HCT116 (cell line): ENCODE measurements at regions not wholly inside any gene's neighbourhood (a gene's known extent, or its start where the extent isn't known, plus 50 kb on each side); places are given as distances from the start of the nearest gene placed in this dataset.

ENCODE experiments used
- ATAC-seq: fragments of 200-7000 bp; cut with Tn5 transposase; 2 replicates; pipeline ENCODE4 v1.9.1; 2020; ENCODE audit warnings: mild to moderate bottlenecking, moderate library complexity
- BruUV-seq: library from RNA; stranded (reverse); fragments of 400-500 nt; replicated peaks from 2 replicates; lab custom pipeline; 2021; lab: Mats Ljungman, UMichigan
- CTCF ChIA-PET: fragments of 300-600 bp; sonication (Branson Sonifier 250); formaldehyde crosslinking; loops from one replicate; lab custom pipeline; 2021; ENCODE audit warnings: antibody characterized with exemption; lab: Charles Lee
- POLR2A ChIA-PET: fragments of 300-600, 350-600 bp; sonication (Branson Sonifier 250); formaldehyde crosslinking; loops from one replicate; lab custom pipeline; 2021; ENCODE audit warnings: antibody characterized with exemption; lab: Charles Lee
- RAD21 ChIA-PET, 2 experiments: fragments of 300-600 bp; sonication (Branson Sonifier 250); formaldehyde crosslinking; loops; one replicate each; lab custom pipeline; 2023; ENCODE audit warnings: low total read pairs in 2 of 2; ENCODE audit not compliant: uncharacterized antibody in 2 of 2, unreplicated experiment in 2 of 2, low non-redundant PET in 1 of 2; lab: Charles Lee
- DNase-seq: peaks from one replicate; pipeline ENCODE4 v3.0.0-alpha.2; 2010; ENCODE audit warnings: low read depth, low spot score
- H2AFZ ChIP-seq: fragments of 200-600 bp; shearing (Covaris generic), sonication (generic); 2 replicates; pipeline ENCODE4 v1.6.1; 2017; ENCODE audit warnings: low read depth, mixed run types, mixed read lengths, antibody characterized with exemption, low read length; ENCODE audit not compliant: poor library complexity, severe bottlenecking
- H3K27ac ChIP-seq: 2 replicates; pipeline ENCODE4 v1.5.1; 2012; ENCODE audit warnings: low read depth, low read length
- H3K27me3 ChIP-seq: fragments of 200-600 bp; sonication (generic); 2 replicates; pipeline ENCODE4 v1.6.1; 2016; ENCODE audit warnings: mixed run types, low read length, mixed read lengths; ENCODE audit not compliant: insufficient read depth
- H3K36me3 ChIP-seq, 2 experiments: fragments of 200-500 bp in 1 of 2; fragments of 200-600 bp in 1 of 2; sonication (Bioruptor generic) in 1 of 2; sonication (generic) in 1 of 2; 2 replicates each; pipeline versions ENCODE4 v1.5.1 to v1.6.1; 2014 to 2016; ENCODE audit warnings: low read length in 2 of 2, inconsistent platforms in 1 of 2, mixed read lengths in 1 of 2, mixed run types in 1 of 2; ENCODE audit not compliant: insufficient read depth in 2 of 2, control insufficient read depth in 1 of 2
- H3K4me1 ChIP-seq, 2 experiments: fragments of 200-600 bp in 1 of 2; sonication (generic) in 1 of 2; 2 replicates each; pipeline versions ENCODE4 v1.5.1 to v1.6.1; 2012 to 2017; ENCODE audit warnings: low read length in 2 of 2, inconsistent platforms in 1 of 2, mild to moderate bottlenecking in 1 of 2, mixed read lengths in 1 of 2, mixed run types in 1 of 2, moderate library complexity in 1 of 2; ENCODE audit not compliant: insufficient read depth in 2 of 2, control insufficient read depth in 1 of 2
- H3K4me2 ChIP-seq: fragments of 200-600 bp; sonication (generic); 2 replicates; pipeline ENCODE4 v1.6.1; 2017; ENCODE audit warnings: mixed run types, low read length, mixed read lengths
- H3K4me3 ChIP-seq, 2 experiments: fragments of 200-600 bp in 1 of 2; sonication (generic) in 1 of 2; replicated peaks in 1 of 2; 2 replicates each; pipeline ENCODE4 v1.5.1; 2011 to 2016; ENCODE audit warnings: low read length in 2 of 2, control low read depth in 1 of 2, low read depth in 1 of 2, mild to moderate bottlenecking in 1 of 2, mixed read lengths in 1 of 2, mixed run types in 1 of 2
- H3K79me2 ChIP-seq: fragments of 200-600 bp; sonication (generic); 2 replicates; pipeline ENCODE4 v1.6.1; 2017; ENCODE audit warnings: mild to moderate bottlenecking, mixed run types, low read length, moderate library complexity, mixed read lengths; ENCODE audit not compliant: insufficient read depth
- H3K9ac ChIP-seq: fragments of 200-600 bp; sonication (generic); 2 replicates; pipeline ENCODE4 v1.6.1; 2016; ENCODE audit warnings: low read length, mixed read lengths
- H3K9me2 ChIP-seq: fragments of 200-600 bp; sonication (generic), shearing (Covaris generic); 2 replicates; pipeline ENCODE4 v1.6.1; 2017; ENCODE audit warnings: mixed run types, mild to moderate bottlenecking, moderate library complexity; ENCODE audit not compliant: insufficient read depth
- H3K9me3 ChIP-seq, 2 experiments: fragments of 200-500 bp in 1 of 2; fragments of 200-600 bp in 1 of 2; sonication (Bioruptor generic) in 1 of 2; sonication (generic) in 1 of 2; 2 replicates each; pipeline ENCODE4 v1.6.1; 2014 to 2017; ENCODE audit warnings: low read length in 2 of 2, mixed read lengths in 2 of 2, inconsistent platforms in 1 of 2, low read depth in 1 of 2, mild to moderate bottlenecking in 1 of 2, mixed run types in 1 of 2, moderate library complexity in 1 of 2; ENCODE audit not compliant: control insufficient read depth in 1 of 2, insufficient read depth in 1 of 2
- H4K20me1 ChIP-seq: fragments of 200-600 bp; sonication (generic), shearing (Covaris generic); 2 replicates; pipeline ENCODE4 v1.6.1; 2017; ENCODE audit warnings: mixed run types, mild to moderate bottlenecking, moderate library complexity; ENCODE audit not compliant: insufficient read depth
- ATF3 ChIP-seq: IDR thresholded peaks from 2 replicates; pipeline ENCODE4 v1.6.1; 2012
- CEBPB ChIP-seq: IDR thresholded peaks from 2 replicates; pipeline ENCODE4 v1.6.1; 2012; ENCODE audit warnings: low read depth
- EGR1 ChIP-seq: IDR thresholded peaks from 2 replicates; pipeline ENCODE4 v1.6.1; 2012; ENCODE audit warnings: low read depth
- ELF1 ChIP-seq: IDR thresholded peaks from 2 replicates; pipeline ENCODE4 v1.6.1; 2012; ENCODE audit warnings: low read depth, borderline replicate concordance
- EZH2 ChIP-seq: fragments of 200-600 bp; sonication (generic); IDR thresholded peaks from 2 replicates; pipeline ENCODE4 v1.6.1; 2017; ENCODE audit warnings: antibody characterized with exemption, mixed run types
- EZH2phosphoT487 ChIP-seq: fragments of 200-600 bp; IDR thresholded peaks from 2 replicates; pipeline ENCODE4 v1.6.1; 2018; ENCODE audit warnings: antibody characterized with exemption, borderline replicate concordance
- FOSL1 ChIP-seq: IDR thresholded peaks from 2 replicates; pipeline ENCODE4 v1.6.1; 2012; ENCODE audit warnings: low read depth
- POLR2A ChIP-seq: IDR thresholded peaks from 2 replicates; pipeline ENCODE4 v1.7.0; 2011; ENCODE audit warnings: borderline replicate concordance; ENCODE audit not compliant: insufficient read depth, insufficient read length; ENCODE audit errors: extremely low read depth
- RAD21 ChIP-seq: IDR thresholded peaks from 2 replicates; pipeline ENCODE4 v1.6.1; 2012; ENCODE audit warnings: low read depth, mild to moderate bottlenecking
- SIN3A ChIP-seq: IDR thresholded peaks from 2 replicates; pipeline ENCODE4 v1.6.1; 2012; ENCODE audit warnings: low read depth
- YY1 ChIP-seq: IDR thresholded peaks from 2 replicates; pipeline ENCODE4 v1.6.1; 2011; ENCODE audit warnings: low read length, low read depth, moderate library complexity, mild to moderate bottlenecking; ENCODE audit not compliant: insufficient replicate concordance; ENCODE audit errors: extremely low read depth
- ZFX ChIP-seq: fragments of 450-650 bp; IDR thresholded peaks from 2 replicates; pipeline ENCODE4 v1.6.1; 2017
- ZNF274 ChIP-seq: fragments of 200-500 bp; sonication (Bioruptor generic); IDR thresholded peaks from 2 replicates; pipeline ENCODE4 v1.6.1; 2014; ENCODE audit warnings: mild to moderate bottlenecking, low read depth, low read length, inconsistent platforms
- intact Hi-C: fragments of 100-400 bp; cut with micrococcal nuclease; formaldehyde crosslinking; loops from 2 replicates; pipeline ENCODE4 v1.10.0; 2022
- TF ChIP-seq, protein P1 (sequence below): IDR thresholded peaks from 2 replicates; pipeline ENCODE4 v1.6.1; 2012
- TF ChIP-seq, protein P2 (sequence below), 3 experiments: fragments of 200-600 bp in 1 of 3; sonication (generic) in 1 of 3; IDR thresholded peaks in 2 of 3; conservative IDR thresholded peaks in 1 of 3; 2 replicates each; pipeline ENCODE4 v1.5.1; 2012 to 2017; ENCODE audit warnings: low read depth in 2 of 3, low read length in 2 of 3, antibody characterized with exemption in 1 of 3, borderline replicate concordance in 1 of 3, control low read depth in 1 of 3, mild to moderate bottlenecking in 1 of 3, mixed read lengths in 1 of 3, mixed run types in 1 of 3, moderate library complexity in 1 of 3; ENCODE audit not compliant: insufficient read depth in 1 of 3

DNA sequence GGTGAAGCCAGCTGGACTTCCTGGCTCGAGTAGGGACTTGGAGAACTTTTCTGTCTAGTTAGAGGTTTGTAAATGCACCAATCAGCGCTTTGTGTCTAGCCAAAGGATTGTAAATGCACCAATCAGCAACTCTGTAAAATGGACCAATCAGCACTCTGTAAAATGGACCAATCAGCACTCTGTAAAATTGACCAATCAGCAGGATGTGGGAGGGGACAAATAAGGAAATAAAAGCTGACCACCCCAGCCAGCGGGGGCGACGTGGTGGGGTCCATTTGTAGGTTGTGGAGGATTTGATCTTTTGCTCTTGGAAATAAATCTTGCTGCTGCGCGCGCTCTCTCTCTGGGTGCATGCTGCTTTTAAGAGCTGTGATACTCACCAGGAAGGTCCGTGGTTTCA, 202.9 kb downstream of the MIAT start:
- no peak for TF ChIP-seq ATF3
- TF ChIP-seq, protein P1, sequence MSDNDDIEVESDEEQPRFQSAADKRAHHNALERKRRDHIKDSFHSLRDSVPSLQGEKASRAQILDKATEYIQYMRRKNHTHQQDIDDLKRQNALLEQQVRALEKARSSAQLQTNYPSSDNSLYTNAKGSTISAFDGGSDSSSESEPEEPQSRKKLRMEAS: no peak
- no peak for TF ChIP-seq POLR2A
- TF ChIP-seq EGR1: no peak
- TF ChIP-seq, protein P2, sequence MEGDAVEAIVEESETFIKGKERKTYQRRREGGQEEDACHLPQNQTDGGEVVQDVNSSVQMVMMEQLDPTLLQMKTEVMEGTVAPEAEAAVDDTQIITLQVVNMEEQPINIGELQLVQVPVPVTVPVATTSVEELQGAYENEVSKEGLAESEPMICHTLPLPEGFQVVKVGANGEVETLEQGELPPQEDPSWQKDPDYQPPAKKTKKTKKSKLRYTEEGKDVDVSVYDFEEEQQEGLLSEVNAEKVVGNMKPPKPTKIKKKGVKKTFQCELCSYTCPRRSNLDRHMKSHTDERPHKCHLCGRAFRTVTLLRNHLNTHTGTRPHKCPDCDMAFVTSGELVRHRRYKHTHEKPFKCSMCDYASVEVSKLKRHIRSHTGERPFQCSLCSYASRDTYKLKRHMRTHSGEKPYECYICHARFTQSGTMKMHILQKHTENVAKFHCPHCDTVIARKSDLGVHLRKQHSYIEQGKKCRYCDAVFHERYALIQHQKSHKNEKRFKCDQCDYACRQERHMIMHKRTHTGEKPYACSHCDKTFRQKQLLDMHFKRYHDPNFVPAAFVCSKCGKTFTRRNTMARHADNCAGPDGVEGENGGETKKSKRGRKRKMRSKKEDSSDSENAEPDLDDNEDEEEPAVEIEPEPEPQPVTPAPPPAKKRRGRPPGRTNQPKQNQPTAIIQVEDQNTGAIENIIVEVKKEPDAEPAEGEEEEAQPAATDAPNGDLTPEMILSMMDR (IDR thresholded peaks at IDR 0.05 in 2 of 3, conservative IDR thresholded peaks at IDR 0.05 in 1 of 3; ENCODE audit: borderline replicate concordance in 1 of 3, insufficient read depth in 1 of 3, low read depth in 2 of 3, low read length in 2 of 3): no peak
- no peak for TF ChIP-seq ELF1
- ChIA-PET POLR2A (no interaction called here), RAD21 (no interaction called here), CTCF (no interaction called here)
- Histone ChIP-seq H3K4me1 (no peaks in the 10 kb centered on the region), H3K79me2 (no peaks in the 10 kb centered on the region), H3K27ac (no peak overlapping the region), H4K20me1 (no peaks in the 10 kb centered on the region), H3K36me3 (no peaks in the 10 kb centered on the region), H3K9me3 (no peaks in the 10 kb centered on the region), H3K4me2 (no peak overlapping the region), H3K27me3 (peaks cover 63% of the 10 kb centered on the region), H2AFZ (no peak overlapping the region), H3K9ac (no peak overlapping the region), H3K4me3 (no peak overlapping the region), H3K9me2 (no peaks in the 10 kb centered on the region)
- intact Hi-C loops: no loop called here
- DNase-seq: no peak
- ATAC-seq: no peak
- BruUV-seq: no TSS peak

GRCh38 chr22:26865021-26865420, 207.6 kb downstream of the MIAT start:
- Histone ChIP-seq H3K79me2 (no peaks in the 10 kb centered on the region), H3K4me1 (no peaks in the 10 kb centered on the region), H3K4me3 (no peak overlapping the region), H3K36me3 (no peaks in the 10 kb centered on the region), H3K9ac (no peak overlapping the region), H4K20me1 (no peaks in the 10 kb centered on the region), H3K4me2 (no peak overlapping the region), H3K27ac (no peak overlapping the region), H3K9me2 (no peaks in the 10 kb centered on the region), H3K9me3 (no peaks in the 10 kb centered on the region), H2AFZ (no peak overlapping the region), H3K27me3 (peaks cover 49% of the 10 kb centered on the region)
- BruUV-seq: no TSS peak
- TF ChIP-seq ELF1 (no peak), RAD21 (no peak), EZH2phosphoT487 (no peak), POLR2A (no peak), EZH2 (no peak), SIN3A (no peak), FOSL1 (no peak), CEBPB (no peak), ZNF274 (no peak), YY1 (no peak), ZFX (no peak)
- TF ChIP-seq, protein P1: no peak
- TF ChIP-seq, protein P2 (IDR thresholded peaks at IDR 0.05 in 2 of 3, conservative IDR thresholded peaks at IDR 0.05 in 1 of 3; ENCODE audit: borderline replicate concordance in 1 of 3, insufficient read depth in 1 of 3, low read depth in 2 of 3, low read length in 2 of 3): no peak
- DNase-seq: no peak
- ChIA-PET POLR2A (no interaction called here), CTCF (no interaction called here), RAD21 (no interaction called here)
- intact Hi-C loops: no loop called here
- ATAC-seq: no peak
